HG03139 (cell line): ENCODE measurements at regions not wholly inside any gene's neighbourhood (a gene's known extent, or its start where the extent isn't known, plus 50 kb on each side); places are given as distances from the start of the nearest gene placed in this dataset.
"Not testable (repeated sequence)": the region's sequence is repeated elsewhere in the genome, so short reads cannot be mapped to it uniquely, and the experiment has no call there.

ENCODE experiments used
- ATAC-seq: cut with Tn5 transposase; IDR thresholded peaks from one replicate; pipeline ENCODE4 v1.9.1; 2021; ENCODE audit not compliant: unreplicated experiment

DNA sequence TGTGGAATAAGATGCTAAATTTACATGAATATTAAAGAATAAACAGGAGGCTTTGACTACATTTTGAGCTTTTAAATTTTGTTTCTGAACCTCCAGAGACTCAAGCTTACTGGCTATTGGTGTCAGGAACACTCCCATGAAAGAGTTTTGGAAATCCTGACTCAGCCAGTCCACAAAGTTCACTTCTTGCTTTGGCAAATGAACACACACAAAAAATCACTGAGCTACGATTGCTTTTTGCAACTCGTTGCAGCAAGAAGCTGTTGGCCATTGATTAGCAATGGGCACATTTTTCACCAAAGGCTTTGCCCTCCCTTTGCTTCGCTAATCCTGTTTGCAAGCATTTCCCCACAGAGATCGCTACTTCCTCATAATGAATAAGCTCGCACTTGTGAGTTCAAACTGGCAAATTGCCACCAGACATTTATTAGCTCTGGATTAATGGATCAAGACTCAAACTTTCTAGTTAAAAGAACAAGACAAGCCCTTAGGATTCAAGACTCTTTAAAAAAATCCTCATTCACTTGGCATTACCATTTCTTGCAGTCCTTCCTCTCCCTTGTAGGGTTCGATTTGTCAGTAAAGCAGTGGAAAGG is 343.2 kb upstream of the ONECUT1 start:
- no peak for ATAC-seq

DNA sequence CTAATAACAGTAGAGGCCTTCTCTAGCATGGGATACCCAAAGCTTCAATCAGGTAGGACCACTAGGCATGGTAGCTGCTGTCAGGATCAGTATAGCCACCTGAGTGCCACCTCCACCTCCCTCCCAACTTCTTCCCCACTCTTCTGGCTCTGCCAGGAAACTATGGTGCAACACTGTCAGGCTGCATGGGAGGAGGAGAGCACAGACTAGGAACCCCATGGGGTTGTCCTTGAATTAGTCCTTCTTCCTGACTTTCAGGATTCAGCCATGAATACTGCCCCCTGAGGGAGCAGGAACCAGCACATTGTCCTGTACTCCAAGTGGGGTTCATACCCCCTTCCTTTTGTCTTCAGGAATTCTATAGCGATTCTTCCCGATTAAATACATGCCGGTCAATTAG is 340.8 kb upstream of the ONECUT1 start:
- ATAC-seq: no peak

DNA sequence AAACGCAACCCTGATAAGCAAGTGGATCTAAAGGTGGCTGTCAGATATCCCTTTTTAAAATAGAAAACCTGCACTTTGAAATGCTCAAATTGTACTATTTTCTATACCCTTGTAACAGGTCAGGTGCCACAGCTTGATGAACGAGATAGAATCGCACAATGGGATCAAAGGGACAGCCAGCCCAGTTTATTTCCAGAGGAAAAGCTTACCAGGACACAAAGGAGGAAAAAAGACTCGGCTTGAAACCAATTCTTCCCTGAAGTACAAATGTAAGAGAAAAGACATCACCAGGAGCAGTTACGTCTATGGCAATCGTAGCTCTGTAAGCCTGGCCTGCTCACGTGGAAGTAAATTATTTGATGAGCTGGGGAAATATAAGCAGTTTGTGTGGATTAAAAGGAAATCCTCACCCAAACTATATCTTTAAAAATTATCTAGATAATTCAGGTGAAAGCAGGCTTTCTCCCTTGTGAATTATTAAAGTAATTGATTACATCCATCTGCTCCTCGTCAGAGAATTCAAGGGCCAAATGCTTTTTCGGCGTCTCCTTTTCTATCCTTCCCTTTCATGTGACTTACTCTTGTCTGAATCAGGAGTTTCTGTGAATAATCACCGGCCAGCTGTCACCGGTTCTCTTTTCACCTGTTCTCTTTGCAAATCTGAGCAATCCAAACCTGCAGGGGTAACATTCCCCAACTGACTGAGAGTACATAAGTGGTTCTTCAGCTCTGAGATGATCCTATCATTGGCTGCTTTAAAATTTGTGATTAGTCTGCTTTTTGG is 339.2 kb upstream of the ONECUT1 start:
- ATAC-seq: no peak

DNA sequence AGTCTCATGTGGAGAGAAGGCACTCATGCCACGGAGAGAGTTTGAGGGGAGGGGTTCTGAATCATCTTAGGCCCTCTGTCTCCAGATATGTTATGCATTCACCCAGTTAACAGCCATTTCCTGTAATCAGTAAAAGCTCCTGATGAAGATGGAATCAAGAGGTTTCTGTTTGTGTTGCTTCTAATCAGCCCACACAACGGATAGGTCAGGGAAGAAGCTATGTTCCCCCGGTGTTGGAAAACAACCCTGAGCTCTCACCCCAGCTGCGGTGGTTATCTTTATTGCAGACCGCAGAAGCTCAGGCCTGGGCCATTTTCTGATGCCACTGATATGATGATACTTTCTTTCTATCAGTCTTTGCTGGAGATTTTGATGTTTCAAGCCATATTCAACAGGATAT is 338.5 kb upstream of the ONECUT1 start:
- ATAC-seq: no peak

DNA sequence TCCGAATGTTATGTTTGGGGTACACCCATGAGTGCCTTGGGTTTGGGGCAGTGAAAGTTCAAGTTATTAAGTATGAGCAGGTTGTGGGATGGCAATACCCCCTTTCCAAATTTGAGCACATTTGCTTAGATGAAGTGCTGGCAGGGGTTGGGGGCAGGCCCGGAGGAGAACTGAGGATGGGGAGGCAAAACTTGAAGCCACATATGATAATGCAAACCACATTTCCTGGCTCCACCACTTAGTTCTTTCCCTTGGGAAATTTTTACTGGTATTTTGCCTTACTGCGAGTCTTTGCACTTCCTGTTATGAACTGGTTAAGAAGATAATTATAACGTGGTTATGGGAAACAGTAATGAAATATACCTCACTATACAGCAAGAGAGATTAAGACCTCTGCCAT is 336.0 kb upstream of the ONECUT1 start:
- ATAC-seq: no peak

- no peak for ATAC-seq
Observed at GRCh38 chr15:53122818-53123217, 332.7 kb upstream of the ONECUT1 start.

DNA sequence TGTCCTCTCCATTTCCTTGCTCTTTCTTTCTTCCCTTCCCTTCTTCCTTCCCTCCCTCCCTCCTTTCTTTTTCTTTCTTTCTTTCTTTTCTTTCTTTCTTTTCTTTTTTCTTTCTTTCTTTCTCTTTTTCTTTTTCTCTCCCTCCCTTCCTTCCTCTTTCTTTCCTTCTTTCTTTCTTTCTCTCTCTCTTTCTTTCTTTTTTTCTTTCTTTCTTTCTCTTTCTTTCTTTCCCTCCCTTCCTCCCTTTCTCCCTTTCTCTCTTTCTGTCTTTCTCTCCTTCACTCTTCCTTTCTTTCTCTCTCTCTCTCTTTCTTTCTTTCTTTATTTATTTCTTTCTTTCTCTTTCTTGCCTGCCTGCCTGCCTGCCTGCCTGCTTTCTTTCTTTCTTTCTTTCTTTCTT is 326.8 kb upstream of the ONECUT1 start:
- not testable (repeated sequence) for ATAC-seq

DNA sequence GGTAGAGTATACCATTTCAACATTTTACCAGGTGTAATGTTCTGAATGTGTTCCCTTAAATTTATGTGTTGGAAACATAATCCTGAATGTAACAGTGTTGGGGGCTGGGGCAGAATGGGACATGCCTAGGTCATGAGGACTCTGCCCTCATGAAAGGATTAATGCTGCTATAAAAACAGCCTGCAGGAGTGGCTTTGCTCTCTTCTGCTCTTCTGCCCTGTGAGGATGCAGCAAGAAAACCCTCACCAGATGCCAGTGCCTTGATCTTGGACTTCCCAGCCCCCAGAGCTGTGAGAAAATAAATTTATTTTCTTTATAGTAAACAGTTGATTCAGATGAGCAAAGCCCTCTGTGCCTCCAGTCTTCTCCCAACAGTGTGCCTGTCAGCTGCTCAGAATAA is 326.0 kb upstream of the ONECUT1 start:
- no peak for ATAC-seq

DNA sequence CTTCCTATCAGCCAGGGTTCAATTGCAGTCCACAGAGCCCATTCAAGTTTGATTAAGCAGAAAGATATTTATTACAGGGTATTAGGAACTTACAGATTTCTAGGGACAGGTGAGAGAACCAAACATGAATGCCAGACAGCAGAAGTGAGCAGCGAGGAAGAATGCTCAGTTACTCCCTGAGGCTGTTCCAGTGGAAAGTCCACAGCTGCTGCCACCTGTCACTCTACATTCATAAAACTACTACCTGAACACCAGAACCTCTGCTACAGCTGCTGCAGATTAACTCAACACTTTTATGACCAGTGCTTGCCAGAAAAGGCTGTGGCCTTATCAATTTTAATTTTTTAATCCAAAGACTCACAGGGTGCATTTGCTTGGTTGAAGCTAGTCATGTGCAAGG is 325.4 kb upstream of the ONECUT1 start:
- ATAC-seq: no peak

GRCh38 chr15:53114960-53115359 is 324.8 kb upstream of the ONECUT1 start:
- no peak for ATAC-seq

- ATAC-seq: no peak
Observed at GRCh38 chr15:53110999-53111398, 320.9 kb upstream of the ONECUT1 start.

DNA sequence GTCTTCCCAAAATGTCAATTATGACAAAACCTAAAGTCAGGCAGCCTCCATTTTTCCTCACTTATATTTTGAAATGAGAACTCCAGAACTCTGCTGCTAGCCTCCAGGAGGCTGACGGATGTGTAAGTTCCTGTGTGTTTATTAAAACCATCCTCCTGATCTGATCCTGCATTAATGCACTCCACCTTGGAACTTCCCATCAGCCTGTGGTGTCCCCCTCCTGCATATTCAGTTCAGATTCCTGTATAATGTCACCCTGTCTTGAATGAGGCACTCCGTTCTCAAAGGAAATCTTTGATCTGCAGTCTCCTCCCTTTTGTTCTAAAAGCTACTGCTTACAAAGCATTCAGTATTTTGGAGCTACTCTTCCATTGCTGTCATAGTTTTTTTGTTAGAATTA is 318.2 kb upstream of the ONECUT1 start:
- ATAC-seq: no peak

DNA sequence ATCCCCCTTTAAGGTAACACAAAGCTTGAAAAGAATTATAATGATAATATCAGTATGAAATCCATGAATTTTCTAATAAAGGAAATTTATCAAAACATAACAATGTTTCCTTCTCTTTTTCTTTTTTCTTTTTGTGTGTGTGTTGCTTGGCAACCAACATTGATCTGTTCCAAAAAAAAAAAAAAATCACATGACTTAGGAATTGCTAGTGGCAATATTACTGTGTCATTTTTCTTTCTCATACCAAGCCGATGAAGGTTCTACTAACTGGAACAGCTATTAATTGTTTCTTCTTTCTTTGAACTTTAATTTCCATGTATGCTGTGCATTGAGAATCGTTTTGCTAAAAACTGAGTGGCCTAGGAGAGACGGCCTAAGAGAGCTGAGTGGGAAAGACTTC is 317.7 kb upstream of the ONECUT1 start:
- no peak for ATAC-seq

DNA sequence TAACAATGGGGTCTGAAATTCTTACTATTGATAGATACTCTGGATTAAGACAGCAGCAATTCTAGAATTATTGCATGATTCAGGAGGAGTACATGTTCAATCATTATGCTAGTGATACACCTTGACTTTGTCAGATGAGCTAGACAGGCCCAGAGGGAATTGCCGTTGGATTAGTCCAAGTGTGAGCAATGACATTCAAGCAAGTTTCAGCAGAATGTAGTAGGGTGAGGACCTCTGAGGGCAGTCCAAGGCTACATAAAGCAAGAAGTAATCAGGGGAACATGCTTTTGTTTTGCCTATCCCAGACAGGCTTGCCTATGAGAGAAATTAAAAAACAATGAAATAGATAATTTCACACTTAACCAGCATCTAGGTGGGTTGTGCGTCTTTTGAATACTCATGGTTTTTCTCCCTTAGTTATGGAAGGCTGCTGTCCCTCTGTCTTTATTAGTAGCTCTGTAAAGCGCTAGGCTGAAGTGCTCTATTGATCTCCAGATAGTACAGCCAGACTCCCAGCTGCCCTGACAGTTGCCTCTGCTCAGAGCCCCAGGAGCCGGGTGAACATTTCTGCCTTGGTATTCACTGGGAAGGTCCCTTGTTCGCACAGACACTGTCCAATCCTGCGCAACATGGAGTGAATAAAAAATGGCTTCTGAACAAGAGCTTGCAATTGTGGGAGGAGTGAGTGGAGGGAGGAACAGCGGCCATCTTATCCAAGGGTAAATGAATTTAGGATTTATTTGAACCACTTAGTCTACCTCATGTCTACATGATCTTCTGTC is 316.6 kb upstream of the ONECUT1 start:
- no peak for ATAC-seq

- ATAC-seq: no peak
Observed at GRCh38 chr15:53102483-53102882, 312.3 kb upstream of the ONECUT1 start.

GRCh38 chr15:53080484-53080883 is 290.3 kb upstream of the ONECUT1 start:
- no peak for ATAC-seq

GRCh38 chr15:53074221-53074620 is 284.1 kb upstream of the ONECUT1 start:
- ATAC-seq: no peak

- ATAC-seq: no peak
Observed at GRCh38 chr15:53072077-53072476, 281.9 kb upstream of the ONECUT1 start.

GRCh38 chr15:53068636-53069035 is 278.5 kb upstream of the ONECUT1 start:
- ATAC-seq: no peak

GRCh38 chr15:53059273-53060043 is 269.3 kb upstream of the ONECUT1 start:
- ATAC-seq: no peak

- no peak for ATAC-seq
Observed at GRCh38 chr15:53046153-53046790, 256.1 kb upstream of the ONECUT1 start.
